ENCODE measurements at regions not wholly inside any gene's neighbourhood (a gene's known extent, or its start where the extent isn't known, plus 50 kb on each side); places are given as distances from the start of the nearest gene placed in this dataset.
"Not testable (repeated sequence)": the region's sequence is repeated elsewhere in the genome, so short reads cannot be mapped to it uniquely, and the experiment has no call there.

GRCh38 chr16:85504242-85504641 lies 108.9 kb upstream of the GSE1 start:
- DNase-seq: no peak

DNA sequence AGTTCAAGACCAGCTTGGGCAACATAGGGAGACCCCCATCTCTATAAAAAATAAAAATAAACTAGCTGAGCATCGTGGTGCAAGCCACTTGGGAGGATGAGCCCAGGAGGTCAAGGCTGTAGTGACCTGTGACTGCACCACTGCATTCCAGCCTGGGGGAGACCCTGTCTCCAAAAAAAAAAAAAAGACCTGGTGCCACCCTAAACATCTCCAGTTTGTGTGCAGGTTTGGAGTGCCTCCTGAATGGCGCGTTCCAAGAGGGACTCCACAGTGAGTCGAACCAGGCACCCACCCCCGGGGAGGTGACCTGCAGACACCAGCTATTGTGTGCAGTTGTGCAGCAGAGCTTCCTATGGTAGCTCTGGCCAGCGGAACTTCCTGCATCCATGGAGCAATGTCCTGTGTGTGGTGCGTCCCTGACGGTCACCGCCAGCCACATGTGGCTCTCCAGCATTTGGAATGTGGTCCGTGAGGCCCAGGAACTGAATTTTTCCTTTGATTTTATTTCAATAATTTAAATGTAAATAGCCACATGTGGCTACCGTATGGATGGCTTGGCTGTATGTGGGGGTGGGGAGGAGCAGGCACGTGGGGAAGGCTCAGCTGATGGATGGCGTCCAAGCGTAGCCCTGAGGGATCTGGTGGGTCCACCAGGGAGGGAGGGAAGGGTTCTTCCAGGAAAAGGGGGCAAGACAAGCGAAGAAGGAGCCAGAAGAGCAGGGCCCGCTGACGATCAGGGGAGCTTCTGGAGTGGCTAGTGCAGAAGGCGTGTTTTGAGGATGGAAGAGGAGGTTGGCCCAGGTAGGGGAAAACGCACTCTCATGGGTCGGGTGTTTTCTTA lies 107.1 kb upstream of the GSE1 start:
- no peak for DNase-seq

DNA sequence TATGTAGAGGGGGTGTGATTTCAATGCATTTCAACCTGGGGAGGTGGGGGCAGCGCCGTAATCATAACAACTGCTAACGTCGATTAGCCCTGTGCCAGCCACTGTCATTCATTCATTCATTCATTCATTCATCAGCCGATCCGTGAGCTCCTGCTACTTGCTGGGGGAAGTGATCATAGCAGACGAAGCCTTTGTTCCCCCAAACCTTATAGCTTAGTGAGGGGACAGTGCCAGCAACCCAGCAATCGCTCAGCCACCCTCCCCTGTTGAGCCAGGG lies 106.5 kb upstream of the GSE1 start:
- no peak for DNase-seq

DNA sequence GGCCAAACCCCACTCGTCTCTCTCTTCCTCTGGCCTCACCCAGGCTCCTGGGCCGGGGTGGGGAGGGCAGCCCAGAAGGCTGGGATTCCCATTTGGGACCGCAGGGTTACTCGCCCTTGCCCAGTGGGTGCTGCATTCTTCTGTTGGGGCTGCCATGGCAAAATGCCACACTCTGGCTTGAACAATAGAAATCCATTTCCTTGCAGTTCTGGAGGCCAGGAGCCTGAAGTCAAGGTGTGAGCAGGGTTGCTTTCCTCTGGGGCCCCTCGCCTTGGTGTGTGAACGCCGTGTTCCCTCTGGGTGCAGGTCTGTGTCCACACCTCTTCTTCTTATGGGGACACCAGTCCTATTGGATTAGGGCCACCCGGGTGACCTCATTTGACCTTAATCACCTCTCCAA lies 105.8 kb upstream of the GSE1 start:
- no peak for DNase-seq

DNA sequence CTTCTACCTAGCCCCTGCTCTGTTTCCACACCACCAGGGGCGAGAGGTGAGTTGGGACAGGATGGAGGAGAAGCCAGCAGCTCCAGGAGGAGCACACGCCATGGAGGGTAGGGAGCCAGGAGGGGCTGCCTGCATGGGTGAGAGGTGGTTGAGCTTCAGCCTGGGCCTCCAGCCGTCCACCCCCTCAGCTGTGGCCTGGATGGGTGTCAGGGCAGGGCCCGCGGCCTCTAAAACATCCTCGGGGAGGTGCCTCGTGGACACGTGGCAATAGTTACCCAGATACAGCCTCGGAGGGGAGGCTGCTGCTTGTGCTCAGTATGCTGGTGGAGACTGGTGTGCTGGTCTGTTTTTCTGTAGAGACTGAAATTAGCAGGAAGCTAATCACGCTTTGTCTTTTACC lies 104.7 kb upstream of the GSE1 start:
- no peak for DNase-seq

- DNase-seq: no peak
Measured at GRCh38 chr16:85508993-85509392, 104.1 kb upstream of the GSE1 start.

DNA sequence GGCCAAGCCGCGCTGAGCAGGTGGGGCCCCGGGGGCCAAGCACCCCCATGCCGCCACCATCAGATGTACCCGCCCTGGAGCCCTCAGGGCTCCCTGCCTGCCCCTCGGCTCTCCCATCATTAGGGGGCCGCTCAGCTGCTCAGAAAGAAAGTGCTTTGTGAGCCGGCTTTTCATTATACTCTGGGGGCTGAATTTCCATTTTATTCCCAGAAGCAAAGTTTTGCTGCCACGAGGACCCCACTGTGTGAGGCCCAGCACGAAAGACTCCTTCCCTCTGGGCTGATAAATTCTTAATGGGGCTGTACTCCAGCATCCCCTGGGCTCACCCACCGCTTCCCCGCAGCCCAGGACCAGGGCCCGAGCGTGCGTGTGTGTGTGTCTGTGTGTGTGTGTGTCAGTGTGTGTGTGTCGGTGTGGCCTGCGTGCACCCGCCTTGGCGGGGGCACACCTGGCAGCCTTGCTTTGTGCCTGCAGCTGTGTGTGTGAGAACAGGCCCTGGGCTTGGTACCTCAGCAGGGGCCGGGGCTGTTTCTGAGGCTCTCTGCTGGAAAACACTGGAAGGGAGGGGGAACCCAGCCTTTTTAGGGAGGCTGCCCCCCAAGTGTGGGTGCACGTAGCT lies 103.0 kb upstream of the GSE1 start:
- no peak for DNase-seq

- DNase-seq: no peak
Measured at GRCh38 chr16:85511938-85512807, 100.9 kb upstream of the GSE1 start.

GRCh38 chr16:85512808-85513115 lies 100.4 kb upstream of the GSE1 start:
- DNase-seq: no peak

DNA sequence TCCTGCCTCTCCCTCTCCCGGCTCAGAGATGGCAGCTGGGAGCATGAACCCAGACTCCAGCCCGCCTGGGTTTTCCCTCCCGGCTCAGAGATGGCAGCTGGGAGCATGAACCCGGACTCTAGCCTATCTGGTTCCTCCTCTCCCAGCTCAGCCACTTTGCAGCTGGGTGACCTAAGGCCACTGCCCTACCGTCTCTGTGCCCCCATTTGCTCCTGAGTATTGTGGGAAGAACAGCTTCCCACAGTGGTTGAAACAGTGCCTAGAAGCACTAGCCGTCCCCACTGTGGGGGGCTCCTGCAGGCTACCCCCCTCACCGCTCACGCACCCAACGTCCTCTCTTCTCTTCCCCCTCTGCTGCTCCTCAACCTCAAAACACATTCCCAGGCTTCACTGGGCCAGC lies 99.9 kb upstream of the GSE1 start:
- DNase-seq: no peak

GRCh38 chr16:85513649-85514048 lies 99.5 kb upstream of the GSE1 start:
- no peak for DNase-seq

GRCh38 chr16:85514295-85514597 lies 98.9 kb upstream of the GSE1 start:
- DNase-seq: no peak

- DNase-seq: no peak
Measured at GRCh38 chr16:85514598-85515318, 98.4 kb upstream of the GSE1 start.

DNA sequence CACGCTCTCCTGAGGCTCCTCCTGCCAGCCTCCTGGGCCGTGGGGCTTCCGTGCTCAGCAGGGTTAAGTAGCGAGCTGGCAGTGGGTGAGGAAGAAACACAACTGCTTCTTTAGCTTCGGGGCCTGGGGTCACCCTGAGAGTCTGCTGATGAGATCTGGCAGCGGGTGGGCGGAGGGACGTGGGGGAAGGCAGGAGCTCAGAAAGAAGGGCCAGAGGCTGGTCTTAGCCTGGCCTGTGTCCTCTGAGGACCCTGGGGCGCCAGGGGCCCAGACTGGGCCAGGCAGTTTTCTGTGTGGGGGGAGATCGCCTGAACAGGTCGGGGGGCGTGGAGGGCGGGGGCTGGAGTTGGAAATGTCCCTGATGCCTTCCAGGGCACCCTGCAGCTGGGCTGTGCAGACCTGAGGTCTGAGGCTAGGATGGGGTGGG lies 97.8 kb upstream of the GSE1 start:
- DNase-seq: no peak

GRCh38 chr16:85515830-85516397 lies 97.2 kb upstream of the GSE1 start:
- no peak for DNase-seq

GRCh38 chr16:85517154-85517553 lies 96.0 kb upstream of the GSE1 start:
- no peak for DNase-seq

- DNase-seq: no peak
Measured at GRCh38 chr16:85517563-85518179, 95.5 kb upstream of the GSE1 start.

DNA sequence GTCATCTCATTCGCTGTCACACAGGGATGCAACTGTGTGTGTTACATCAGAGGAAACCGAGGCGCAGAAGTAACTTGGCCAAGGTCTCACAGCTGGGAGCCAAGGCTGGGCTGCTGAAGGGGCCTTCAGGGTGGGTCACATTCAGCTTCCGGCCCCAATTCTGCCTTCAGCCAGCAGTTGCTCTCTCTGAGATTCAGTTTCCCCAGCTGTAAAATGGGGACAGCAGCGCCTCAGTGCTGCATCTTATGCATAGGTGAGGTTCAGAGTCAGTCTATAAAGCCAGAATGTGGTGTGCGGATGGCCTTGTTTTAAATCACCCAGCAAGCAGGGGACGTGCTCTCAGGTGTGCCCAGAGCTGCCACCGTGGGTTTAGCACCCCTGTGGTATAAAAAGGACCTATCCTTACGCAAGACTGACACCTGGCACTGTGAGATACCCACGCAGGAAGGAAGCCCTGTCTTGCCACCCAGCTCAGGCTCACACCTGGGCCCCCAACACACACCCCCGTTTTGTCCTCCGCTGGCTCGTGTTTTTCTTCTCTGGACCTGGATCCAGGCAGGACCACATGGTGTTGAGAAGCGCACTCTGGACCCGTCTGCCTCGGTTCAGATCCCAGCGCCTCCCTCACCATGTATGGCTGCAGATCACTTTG lies 94.6 kb upstream of the GSE1 start:
- no peak for DNase-seq

DNA sequence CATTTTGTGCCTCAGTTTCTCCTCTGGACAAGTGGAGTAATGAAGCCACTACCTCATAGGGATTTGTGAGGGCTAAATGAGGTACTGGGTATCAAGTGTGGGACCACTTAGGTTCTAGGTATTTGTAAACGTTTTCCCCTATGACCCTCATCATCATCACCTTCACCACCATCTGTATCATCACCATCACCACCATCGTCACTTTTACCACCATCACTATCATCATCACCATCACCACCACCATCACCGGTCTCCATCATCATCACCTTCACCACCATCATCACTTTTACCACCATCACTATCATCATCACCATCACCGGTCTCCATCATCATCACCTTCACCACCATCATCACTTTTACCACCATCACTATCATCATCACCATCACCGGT lies 94.1 kb upstream of the GSE1 start:
- not testable (repeated sequence) for DNase-seq

GRCh38 chr16:85519540-85520231 lies 93.4 kb upstream of the GSE1 start:
- DNase-seq: no peak

- DNase-seq: no peak
Measured at GRCh38 chr16:85520853-85521521, 92.1 kb upstream of the GSE1 start.

Data from CD4-positive, alpha-beta T cell treated with Interleukin-6 for 4 hours (primary cell).